Stomach (tissue), 4 donors: ENCODE measurements at regions not wholly inside any gene's neighbourhood (a gene's known extent, or its start where the extent isn't known, plus 50 kb on each side); places are given as distances from the start of the nearest gene placed in this dataset.

Source experiments
- POLR2AphosphoS5 ChIP-seq, 3 donors: sonication (generic); formaldehyde crosslinking; IDR thresholded peaks; one replicate each; pipeline ENCODE4 v1.6.1; 2016; ENCODE audit warnings: antibody characterized with exemption in 3 of 3
- TF ChIP-seq, protein P1 (sequence below), 7 experiments: fragments of 450-650 bp in 4 of 7; fragments of 200-600 bp in 3 of 7; sonication (generic) in 3 of 7; IDR thresholded peaks; one replicate each; pipeline ENCODE4 v1.5.1; 2016 to 2019; ENCODE audit warnings: antibody characterized with exemption in 7 of 7, control low read depth in 2 of 7, mild to moderate bottlenecking in 1 of 7

- TF ChIP-seq, protein P1, sequence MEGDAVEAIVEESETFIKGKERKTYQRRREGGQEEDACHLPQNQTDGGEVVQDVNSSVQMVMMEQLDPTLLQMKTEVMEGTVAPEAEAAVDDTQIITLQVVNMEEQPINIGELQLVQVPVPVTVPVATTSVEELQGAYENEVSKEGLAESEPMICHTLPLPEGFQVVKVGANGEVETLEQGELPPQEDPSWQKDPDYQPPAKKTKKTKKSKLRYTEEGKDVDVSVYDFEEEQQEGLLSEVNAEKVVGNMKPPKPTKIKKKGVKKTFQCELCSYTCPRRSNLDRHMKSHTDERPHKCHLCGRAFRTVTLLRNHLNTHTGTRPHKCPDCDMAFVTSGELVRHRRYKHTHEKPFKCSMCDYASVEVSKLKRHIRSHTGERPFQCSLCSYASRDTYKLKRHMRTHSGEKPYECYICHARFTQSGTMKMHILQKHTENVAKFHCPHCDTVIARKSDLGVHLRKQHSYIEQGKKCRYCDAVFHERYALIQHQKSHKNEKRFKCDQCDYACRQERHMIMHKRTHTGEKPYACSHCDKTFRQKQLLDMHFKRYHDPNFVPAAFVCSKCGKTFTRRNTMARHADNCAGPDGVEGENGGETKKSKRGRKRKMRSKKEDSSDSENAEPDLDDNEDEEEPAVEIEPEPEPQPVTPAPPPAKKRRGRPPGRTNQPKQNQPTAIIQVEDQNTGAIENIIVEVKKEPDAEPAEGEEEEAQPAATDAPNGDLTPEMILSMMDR (IDR thresholded peaks at IDR 0.05), result no peak
- no peak for TF ChIP-seq POLR2AphosphoS5 (IDR thresholded peaks at IDR 0.05)
Observed at GRCh38 chr1:99571092-99571734, 74.7 kb upstream of the PALMD start.
